MCF 10A (cell line): ENCODE measurements at regions not wholly inside any gene's neighbourhood (a gene's known extent, or its start where the extent isn't known, plus 50 kb on each side); places are given as distances from the start of the nearest gene placed in this dataset.

ENCODE experiments used
- BruUV-seq: library from RNA; stranded (reverse); fragments of 400-500 nt; replicated peaks from 2 replicates; lab custom pipeline; 2021; lab: Mats Ljungman, UMichigan
- CTCF ChIA-PET: fragments of 300-600 bp; sonication (Branson Sonifier 250); formaldehyde crosslinking; extraction: SDS; loops from one replicate; lab custom pipeline; 2021; ENCODE audit warnings: antibody characterized with exemption, inconsistent platforms; lab: Yijun Ruan, JAX
- POLR2A ChIA-PET: fragments of 300-600, 350-650 bp; sonication (Branson Sonifier 250); formaldehyde crosslinking; extraction: SDS; loops from one replicate; lab custom pipeline; 2020; ENCODE audit warnings: antibody characterized with exemption, inconsistent platforms; lab: Yijun Ruan, JAX
- DNase-seq: peaks from one replicate; pipeline ENCODE4 v3.0.0-alpha.2; 2018; ENCODE audit not compliant: unreplicated experiment
- H3K27ac Mint-ChIP-seq: one replicate; pipeline ENCODE4 v1.8.0; 2022; ENCODE audit warnings: mild to moderate bottlenecking, low read depth, mixed read lengths; ENCODE audit not compliant: unreplicated experiment
- H3K27me3 Mint-ChIP-seq: one replicate; pipeline ENCODE4 v1.8.0; 2022; ENCODE audit warnings: mixed read lengths; ENCODE audit not compliant: insufficient read depth, unreplicated experiment
- H3K36me3 Mint-ChIP-seq: one replicate; pipeline ENCODE4 v1.8.0; 2022; ENCODE audit warnings: mild to moderate bottlenecking, moderate library complexity, mixed read lengths; ENCODE audit not compliant: insufficient read depth, unreplicated experiment
- H3K4me1 Mint-ChIP-seq: one replicate; pipeline ENCODE4 v1.8.0; 2022; ENCODE audit warnings: mixed read lengths; ENCODE audit not compliant: insufficient read depth, unreplicated experiment
- H3K4me3 Mint-ChIP-seq: one replicate; pipeline ENCODE4 v1.8.0; 2022; ENCODE audit warnings: mild to moderate bottlenecking, moderate library complexity, mixed read lengths; ENCODE audit not compliant: unreplicated experiment
- H3K9me3 Mint-ChIP-seq: one replicate; pipeline ENCODE4 v1.8.0; 2022; ENCODE audit warnings: mixed read lengths; ENCODE audit not compliant: unreplicated experiment
- CTCF ChIP-seq: fragments of 200-600 bp; IDR thresholded peaks from one replicate; pipeline ENCODE4 v1.8.0; 2022; ENCODE audit warnings: antibody characterized with exemption, mild to moderate bottlenecking; ENCODE audit not compliant: unreplicated experiment
- intact Hi-C: fragments of 100-400 bp; cut with micrococcal nuclease; formaldehyde crosslinking; loops from 2 replicates; pipeline ENCODE4 v1.14.1; 2022

GRCh38 chr6:144654506-144654905 lies 369.4 kb downstream of the UTRN start:
- TF ChIP-seq CTCF: no peak
- H3K27me3 Mint-ChIP-seq: no peaks in the 10 kb centered on the region
- no TSS peak for BruUV-seq
- H3K4me3 Mint-ChIP-seq: no peak overlapping the region
- peaks cover 4% of the 10 kb centered on the region for H3K4me1 Mint-ChIP-seq
- ChIA-PET CTCF (no interaction called here), POLR2A (interaction anchor here (0.6 to 0.7 kb wide), 2 partner anchors 392 to 477 kb away, joined by 3 read pairs; no protein-coding TSS in a partner anchor)
- no peak for DNase-seq
- intact Hi-C loops: no loop called here
- H3K36me3 Mint-ChIP-seq: no peaks in the 10 kb centered on the region
- no peaks in the 10 kb centered on the region for H3K9me3 Mint-ChIP-seq
- H3K27ac Mint-ChIP-seq: no peak overlapping the region

DNA sequence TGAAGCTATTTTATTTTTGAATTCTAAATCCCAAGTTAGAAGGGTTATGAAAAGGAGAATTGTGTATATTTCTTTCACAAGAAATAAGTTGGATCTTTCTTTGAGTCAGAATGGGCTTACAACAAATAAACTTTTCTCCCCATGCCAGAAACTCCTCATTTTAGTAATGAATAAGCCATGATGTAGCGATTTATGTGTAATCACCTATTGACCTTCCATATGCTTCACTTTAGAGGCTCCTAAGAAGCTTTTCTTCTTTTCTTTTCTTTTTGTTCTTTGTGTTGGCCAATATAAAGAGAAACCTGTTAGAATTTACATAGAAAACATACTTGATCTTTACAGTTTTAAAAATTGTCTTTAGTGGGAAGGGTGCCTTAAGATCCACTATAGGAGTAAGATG lies 370.2 kb downstream of the UTRN start:
- POLR2A ChIA-PET: interaction anchor here (1.2 kb wide), 1 partner anchor 33 kb away, joined by 3 read pairs; no protein-coding TSS in a partner anchor
- H3K4me1 Mint-ChIP-seq: peaks cover 4% of the 10 kb centered on the region
- no peaks in the 10 kb centered on the region for H3K36me3 Mint-ChIP-seq
- no peak overlapping the region for H3K4me3 Mint-ChIP-seq
- no peaks in the 10 kb centered on the region for H3K9me3 Mint-ChIP-seq
- no peak overlapping the region for H3K27ac Mint-ChIP-seq
- CTCF ChIA-PET: no interaction called here
- H3K27me3 Mint-ChIP-seq: no peaks in the 10 kb centered on the region
- no TSS peak for BruUV-seq
- intact Hi-C loops: no loop called here
- TF ChIP-seq CTCF: no peak
- DNase-seq: no peak

GRCh38 chr6:144657691-144658090 lies 372.6 kb downstream of the UTRN start:
- TF ChIP-seq CTCF: no peak
- ChIA-PET POLR2A (no interaction called here), CTCF (no interaction called here)
- intact Hi-C loops: no loop called here
- Mint-ChIP-seq H3K27ac (peak overlapping the region; percentile 53), H3K4me3 (no peak overlapping the region), H3K4me1 (peaks cover 8% of the 10 kb centered on the region), H3K9me3 (no peaks in the 10 kb centered on the region), H3K27me3 (no peaks in the 10 kb centered on the region), H3K36me3 (no peaks in the 10 kb centered on the region)
- DNase-seq: peak; percentile 58
- no TSS peak for BruUV-seq

DNA sequence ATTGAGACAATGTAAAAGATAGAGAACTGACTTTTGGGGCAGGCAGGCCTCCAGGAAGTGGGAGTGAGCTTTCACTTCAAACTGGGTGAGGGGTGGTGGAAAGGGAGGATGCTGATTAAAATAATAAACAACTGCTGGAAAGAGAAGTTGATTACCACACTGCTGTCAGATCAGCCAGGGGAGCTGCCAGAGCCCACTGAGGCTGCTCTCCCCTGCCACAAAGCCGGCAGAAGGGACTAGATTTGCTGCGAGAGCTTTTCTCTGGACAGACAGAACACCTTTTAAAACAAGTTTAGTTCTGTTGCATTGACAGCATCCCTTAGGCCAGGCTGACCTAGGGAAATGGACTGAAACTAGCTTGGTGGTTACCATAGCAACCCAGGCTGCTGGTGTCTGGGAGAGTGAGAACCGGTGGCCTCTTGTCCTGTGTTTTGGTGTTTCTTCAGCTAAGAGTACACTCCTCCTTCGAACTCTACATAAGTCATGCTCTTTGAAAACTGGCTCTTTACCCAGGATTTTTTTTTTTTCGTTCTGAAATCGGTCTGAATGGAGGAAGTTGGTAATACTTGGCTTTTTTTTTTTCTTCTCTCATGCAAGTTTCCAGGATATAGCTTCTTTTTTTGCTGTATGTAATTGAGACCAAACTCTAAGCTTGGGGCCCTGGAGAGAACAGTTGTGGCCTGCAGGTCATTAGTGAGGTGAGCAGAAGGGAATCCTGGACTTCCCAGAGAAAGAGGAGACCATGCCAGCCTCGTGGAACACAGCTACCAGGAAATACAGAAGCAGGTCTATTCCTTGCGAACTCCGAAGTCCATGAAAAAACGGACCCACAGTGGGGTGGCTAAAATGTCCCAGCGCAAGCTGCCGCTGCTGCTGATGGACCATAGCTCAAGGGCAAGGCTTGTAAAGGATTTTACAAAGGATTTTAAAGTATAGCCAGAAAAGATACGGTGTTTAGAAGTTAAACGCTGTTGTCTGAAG lies 374.4 kb downstream of the UTRN start:
- Mint-ChIP-seq H3K9me3 (no peaks in the 10 kb centered on the region), H3K27me3 (no peaks in the 10 kb centered on the region), H3K4me3 (no peak overlapping the region), H3K4me1 (peaks cover 13% of the 10 kb centered on the region), H3K27ac (no peak overlapping the region), H3K36me3 (no peaks in the 10 kb centered on the region)
- CTCF ChIA-PET: interaction anchor here (0.5 to 1.2 kb wide), 3 partner anchors 12 to 1060 kb away, joined by 3 read pairs; no protein-coding TSS in a partner anchor
- POLR2A ChIA-PET: no interaction called here
- DNase-seq: no peak
- no peak for TF ChIP-seq CTCF
- no TSS peak for BruUV-seq
- intact Hi-C loops: no loop called here
